GM12878 (cell line): ENCODE measurements at regions not wholly inside any gene's neighbourhood (a gene's known extent, or its start where the extent isn't known, plus 50 kb on each side); places are given as distances from the start of the nearest gene placed in this dataset.

Experiments
- ATAC-seq: fragments of 200-7000 bp; cut with Tn5 transposase; 3 replicates; pipeline ENCODE4 v1.9.1; 2020; ENCODE audit warnings: mild to moderate bottlenecking, moderate library complexity
- BruUV-seq: library from RNA; stranded (reverse); fragments of 400-500 nt; replicated peaks from 2 replicates; lab custom pipeline; 2021; lab: Mats Ljungman, UMichigan
- CTCF ChIA-PET: fragments of 300-600 bp; sonication (Branson Sonifier 250); formaldehyde crosslinking; extraction: SDS; loops from one replicate; lab custom pipeline; 2021; ENCODE audit warnings: inconsistent platforms; lab: Yijun Ruan, JAX
- POLR2A ChIA-PET: fragments of 350-600 bp; formaldehyde crosslinking; extraction: SDS; loops from one replicate; lab custom pipeline; 2021; ENCODE audit warnings: inconsistent platforms; lab: Charles Lee
- RAD21 ChIA-PET: fragments of 300-600 bp; sonication (Branson Sonifier 250); formaldehyde crosslinking; loops from one replicate; lab custom pipeline; 2023; ENCODE audit warnings: antibody characterized with exemption; ENCODE audit not compliant: unreplicated experiment; lab: Charles Lee
- SMC1A ChIA-PET: fragments of 300-600 bp; sonication (Branson Sonifier 250); formaldehyde crosslinking; loops from one replicate; lab custom pipeline; 2023; ENCODE audit not compliant: unreplicated experiment, uncharacterized antibody; lab: Charles Lee
- DNase-seq: peaks from one replicate; pipeline ENCODE4 v3.0.0-alpha.2; 2011; ENCODE audit warnings: low read depth, low spot score
- FAIRE-seq: peaks from 3 replicates; lab custom pipeline; 2011; peaks lifted over from hg19 to GRCh38; lab: Jason Lieb, UNC
- H2AFZ ChIP-seq: 2 replicates; pipeline ENCODE4 v1.6.0; 2011; ENCODE audit warnings: low read depth, low read length, control low read depth; ENCODE audit not compliant: control insufficient read depth
- H3K27ac ChIP-seq: 2 replicates; pipeline ENCODE4 v1.5.1; 2011; ENCODE audit warnings: control low read depth; ENCODE audit not compliant: control insufficient read depth, insufficient read depth
- H3K27me3 ChIP-seq, 2 experiments: replicated peaks in 1 of 2; 2 replicates each; pipeline versions ENCODE4 v1.6.0 to v1.6.1; 2011; ENCODE audit warnings: low read length in 1 of 2; ENCODE audit not compliant: control insufficient read depth in 2 of 2, insufficient read depth in 2 of 2
- H3K36me3 ChIP-seq, 2 experiments: 2 replicates each; pipeline ENCODE4 v1.5.1; 2011; ENCODE audit warnings: low read length in 1 of 2; ENCODE audit not compliant: control insufficient read depth in 2 of 2, insufficient read depth in 2 of 2
- H3K4me1 ChIP-seq: 2 replicates; pipeline ENCODE4 v1.6.1; 2011; ENCODE audit warnings: mild to moderate bottlenecking, low read length, moderate library complexity, mixed read lengths; ENCODE audit not compliant: control insufficient read depth, insufficient read depth
- H3K4me2 ChIP-seq: 2 replicates; pipeline ENCODE4 v1.6.0; 2011; ENCODE audit warnings: control low read depth; ENCODE audit not compliant: control insufficient read depth, insufficient read depth
- H3K4me3 ChIP-seq: fragments of 200-600 bp; sonication (generic); 2 replicates; pipeline ENCODE4 v1.5.1; 2016
- H3K79me2 ChIP-seq: 2 replicates; pipeline ENCODE4 v1.6.0; 2011; ENCODE audit warnings: low read length; ENCODE audit not compliant: control insufficient read depth, insufficient read depth
- H3K9ac ChIP-seq: 2 replicates; pipeline ENCODE4 v1.8.0; 2011; ENCODE audit warnings: low read length, control low read depth, mixed read lengths; ENCODE audit not compliant: control insufficient read depth, insufficient read depth
- H3K9me3 ChIP-seq: replicated peaks from 3 replicates; pipeline ENCODE4 v1.5.1; 2011; ENCODE audit warnings: mild to moderate bottlenecking, low read length; ENCODE audit not compliant: control insufficient read depth, insufficient read depth
- H4K20me1 ChIP-seq: 2 replicates; pipeline ENCODE4 v1.6.0; 2011; ENCODE audit not compliant: control insufficient read depth, insufficient read depth
- CHD1 ChIP-seq: IDR thresholded peaks from 2 replicates; pipeline ENCODE4 v1.6.1; 2012; ENCODE audit warnings: low read depth, low read length, improper control_type of control experiment
- CHD4 ChIP-seq: fragments of 200-600 bp; sonication (generic); IDR thresholded peaks from 2 replicates; pipeline ENCODE4 v1.6.1; 2016; ENCODE audit warnings: mild to moderate bottlenecking
- ETV6 ChIP-seq, 2 experiments: fragments of 450-650 bp in 1 of 2; IDR thresholded peaks in 1 of 2; conservative IDR thresholded peaks in 1 of 2; 2 replicates each; pipeline ENCODE4 v1.6.1; 2014; ENCODE audit warnings: antibody characterized with exemption in 1 of 2, borderline replicate concordance in 1 of 2, low read depth in 1 of 2, mild to moderate bottlenecking in 1 of 2, moderate library complexity in 1 of 2
- FOS ChIP-seq: IDR thresholded peaks from 3 replicates; pipeline ENCODE4 v1.6.1; 2011; ENCODE audit warnings: borderline replicate concordance; ENCODE audit not compliant: insufficient read length; ENCODE audit errors: extremely low read depth
- HDAC2 ChIP-seq: fragments of 200-600 bp; sonication (generic); IDR thresholded peaks from 2 replicates; pipeline ENCODE4 v1.6.1; 2017
- NR2F1 ChIP-seq: fragments of 450-650 bp; conservative IDR thresholded peaks from 2 replicates; pipeline ENCODE4 v1.6.1; 2017; ENCODE audit warnings: mild to moderate bottlenecking
- POU2F2 ChIP-seq: IDR thresholded peaks from 3 replicates; pipeline ENCODE4 v1.6.1; 2011; ENCODE audit warnings: low read depth, mild to moderate bottlenecking, low read length, borderline replicate concordance
- SREBF2 ChIP-seq: IDR thresholded peaks from 2 replicates; pipeline ENCODE4 v1.6.1; 2012; ENCODE audit warnings: mild to moderate bottlenecking, low read length
- WGBS: methylation state at CpG from one replicate; pipeline ENCODE4 v1.1.6; 2016; ENCODE audit warnings: low lambda C conversion rate; ENCODE audit not compliant: insufficient replicate concordance, insufficient coverage; ENCODE audit errors: missing lambda C conversion rate; 5-methylcytosine and 5-hydroxymethylcytosine counted together
- in situ Hi-C: fragments of 300-500 bp; cut with MboI; formaldehyde crosslinking; loops from 9 replicates; pipeline ENCODE4 v1.14.3; 2018; ENCODE audit warnings: mixed read lengths
- intact Hi-C: fragments of 100-400 bp; cut with micrococcal nuclease; formaldehyde crosslinking; loops from one replicate; pipeline ENCODE4 v1.14.2; 2022; ENCODE audit not compliant: unreplicated experiment
- TF ChIP-seq, protein P1 (sequence below): IDR thresholded peaks from 2 replicates; pipeline ENCODE4 v1.6.1; 2011; ENCODE audit warnings: low read depth, low read length, improper control_type of control experiment, borderline replicate concordance
- TF ChIP-seq, protein P2 (sequence below): IDR thresholded peaks from 2 replicates; pipeline ENCODE4 v1.6.1; 2011; ENCODE audit warnings: borderline replicate concordance, low read depth, mild to moderate bottlenecking, moderate library complexity, mixed read lengths, low read length; ENCODE audit not compliant: insufficient read depth; ENCODE audit errors: extremely low read length
- TF ChIP-seq, protein P3 (sequence below): fragments of 450-650 bp; IDR thresholded peaks from 2 replicates; pipeline ENCODE4 v1.6.1; 2017; ENCODE audit warnings: mild to moderate bottlenecking, moderate library complexity
- TF ChIP-seq, protein P4 (sequence below): IDR thresholded peaks from 2 replicates; pipeline ENCODE4 v1.6.1; 2012; ENCODE audit warnings: low read length, inconsistent platforms

DNA sequence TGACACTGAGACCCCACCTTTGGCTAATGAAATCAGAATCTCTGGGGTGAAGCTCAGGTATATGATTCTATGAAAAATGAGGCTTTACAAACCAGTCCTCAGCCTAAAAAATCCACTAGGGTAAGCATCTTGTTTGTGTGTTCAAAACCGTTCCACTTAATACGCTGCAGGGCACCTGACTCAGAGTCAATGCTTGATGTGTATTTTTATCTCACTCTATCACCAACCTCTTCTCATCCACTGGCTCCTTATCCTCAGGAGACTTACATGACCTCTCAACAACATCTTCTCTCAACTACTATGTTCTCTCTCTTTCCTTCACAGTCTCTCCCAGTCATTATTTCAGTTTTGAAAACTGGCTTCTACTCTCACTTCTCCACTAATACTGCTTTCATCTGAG lies 153.3 kb upstream of the KCNN2 start:
- Histone ChIP-seq H4K20me1 (no peaks in the 10 kb centered on the region), H3K4me3 (no peak overlapping the region), H3K9me3 (no peaks in the 10 kb centered on the region), H3K9ac (no peak overlapping the region), H2AFZ (no peak overlapping the region), H3K4me2 (no peak overlapping the region), H3K27ac (no peak overlapping the region), H3K4me1 (no peaks in the 10 kb centered on the region), H3K27me3 (no peaks in the 10 kb centered on the region), H3K36me3 (no peaks in the 10 kb centered on the region), H3K79me2 (no peaks in the 10 kb centered on the region)
- CTCF ChIA-PET = no interaction called here
- 43% methylated on average over 2 of the region's 2 CpGs for WGBS
- no TSS peak for BruUV-seq
- RAD21 ChIA-PET = no interaction called here
- ATAC-seq = no peak
- in situ Hi-C loops = no loop called here
- intact Hi-C loops = no loop called here
- FAIRE-seq = no peak
- SMC1A ChIA-PET = no interaction called here
- no peak for DNase-seq
- no peak for TF ChIP-seq SREBF2
- TF ChIP-seq, protein P1, sequence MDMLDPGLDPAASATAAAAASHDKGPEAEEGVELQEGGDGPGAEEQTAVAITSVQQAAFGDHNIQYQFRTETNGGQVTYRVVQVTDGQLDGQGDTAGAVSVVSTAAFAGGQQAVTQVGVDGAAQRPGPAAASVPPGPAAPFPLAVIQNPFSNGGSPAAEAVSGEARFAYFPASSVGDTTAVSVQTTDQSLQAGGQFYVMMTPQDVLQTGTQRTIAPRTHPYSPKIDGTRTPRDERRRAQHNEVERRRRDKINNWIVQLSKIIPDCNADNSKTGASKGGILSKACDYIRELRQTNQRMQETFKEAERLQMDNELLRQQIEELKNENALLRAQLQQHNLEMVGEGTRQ = no peak
- no peak for TF ChIP-seq FOS
- no peak for TF ChIP-seq POU2F2
- TF ChIP-seq CHD1 = no peak
- no peak for TF ChIP-seq ETV6 (conservative IDR thresholded peaks at IDR 0.05 in 1 of 2, IDR thresholded peaks at IDR 0.05 in 1 of 2; ENCODE audit: borderline replicate concordance in 1 of 2, low read depth in 1 of 2)
- TF ChIP-seq, protein P2, sequence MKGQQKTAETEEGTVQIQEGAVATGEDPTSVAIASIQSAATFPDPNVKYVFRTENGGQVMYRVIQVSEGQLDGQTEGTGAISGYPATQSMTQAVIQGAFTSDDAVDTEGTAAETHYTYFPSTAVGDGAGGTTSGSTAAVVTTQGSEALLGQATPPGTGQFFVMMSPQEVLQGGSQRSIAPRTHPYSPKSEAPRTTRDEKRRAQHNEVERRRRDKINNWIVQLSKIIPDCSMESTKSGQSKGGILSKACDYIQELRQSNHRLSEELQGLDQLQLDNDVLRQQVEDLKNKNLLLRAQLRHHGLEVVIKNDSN = no peak
- no peak for TF ChIP-seq NR2F1
- TF ChIP-seq HDAC2 = no peak
- no peak for TF ChIP-seq CHD4
- TF ChIP-seq, protein P3, sequence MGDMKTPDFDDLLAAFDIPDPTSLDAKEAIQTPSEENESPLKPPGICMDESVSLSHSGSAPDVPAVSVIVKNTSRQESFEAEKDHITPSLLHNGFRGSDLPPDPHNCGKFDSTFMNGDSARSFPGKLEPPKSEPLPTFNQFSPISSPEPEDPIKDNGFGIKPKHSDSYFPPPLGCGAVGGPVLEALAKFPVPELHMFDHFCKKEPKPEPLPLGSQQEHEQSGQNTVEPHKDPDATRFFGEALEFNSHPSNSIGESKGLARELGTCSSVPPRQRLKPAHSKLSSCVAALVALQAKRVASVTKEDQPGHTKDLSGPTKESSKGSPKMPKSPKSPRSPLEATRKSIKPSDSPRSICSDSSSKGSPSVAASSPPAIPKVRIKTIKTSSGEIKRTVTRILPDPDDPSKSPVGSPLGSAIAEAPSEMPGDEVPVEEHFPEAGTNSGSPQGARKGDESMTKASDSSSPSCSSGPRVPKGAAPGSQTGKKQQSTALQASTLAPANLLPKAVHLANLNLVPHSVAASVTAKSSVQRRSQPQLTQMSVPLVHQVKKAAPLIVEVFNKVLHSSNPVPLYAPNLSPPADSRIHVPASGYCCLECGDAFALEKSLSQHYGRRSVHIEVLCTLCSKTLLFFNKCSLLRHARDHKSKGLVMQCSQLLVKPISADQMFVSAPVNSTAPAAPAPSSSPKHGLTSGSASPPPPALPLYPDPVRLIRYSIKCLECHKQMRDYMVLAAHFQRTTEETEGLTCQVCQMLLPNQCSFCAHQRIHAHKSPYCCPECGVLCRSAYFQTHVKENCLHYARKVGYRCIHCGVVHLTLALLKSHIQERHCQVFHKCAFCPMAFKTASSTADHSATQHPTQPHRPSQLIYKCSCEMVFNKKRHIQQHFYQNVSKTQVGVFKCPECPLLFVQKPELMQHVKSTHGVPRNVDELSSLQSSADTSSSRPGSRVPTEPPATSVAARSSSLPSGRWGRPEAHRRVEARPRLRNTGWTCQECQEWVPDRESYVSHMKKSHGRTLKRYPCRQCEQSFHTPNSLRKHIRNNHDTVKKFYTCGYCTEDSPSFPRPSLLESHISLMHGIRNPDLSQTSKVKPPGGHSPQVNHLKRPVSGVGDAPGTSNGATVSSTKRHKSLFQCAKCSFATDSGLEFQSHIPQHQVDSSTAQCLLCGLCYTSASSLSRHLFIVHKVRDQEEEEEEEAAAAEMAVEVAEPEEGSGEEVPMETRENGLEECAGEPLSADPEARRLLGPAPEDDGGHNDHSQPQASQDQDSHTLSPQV = no peak
- TF ChIP-seq, protein P4, sequence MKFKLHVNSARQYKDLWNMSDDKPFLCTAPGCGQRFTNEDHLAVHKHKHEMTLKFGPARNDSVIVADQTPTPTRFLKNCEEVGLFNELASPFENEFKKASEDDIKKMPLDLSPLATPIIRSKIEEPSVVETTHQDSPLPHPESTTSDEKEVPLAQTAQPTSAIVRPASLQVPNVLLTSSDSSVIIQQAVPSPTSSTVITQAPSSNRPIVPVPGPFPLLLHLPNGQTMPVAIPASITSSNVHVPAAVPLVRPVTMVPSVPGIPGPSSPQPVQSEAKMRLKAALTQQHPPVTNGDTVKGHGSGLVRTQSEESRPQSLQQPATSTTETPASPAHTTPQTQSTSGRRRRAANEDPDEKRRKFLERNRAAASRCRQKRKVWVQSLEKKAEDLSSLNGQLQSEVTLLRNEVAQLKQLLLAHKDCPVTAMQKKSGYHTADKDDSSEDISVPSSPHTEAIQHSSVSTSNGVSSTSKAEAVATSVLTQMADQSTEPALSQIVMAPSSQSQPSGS = no peak
- POLR2A ChIA-PET = no interaction called here
